ENCODE measurements at regions not wholly inside any gene's neighbourhood (a gene's known extent, or its start where the extent isn't known, plus 50 kb on each side); places are given as distances from the start of the nearest gene placed in this dataset.

DNA sequence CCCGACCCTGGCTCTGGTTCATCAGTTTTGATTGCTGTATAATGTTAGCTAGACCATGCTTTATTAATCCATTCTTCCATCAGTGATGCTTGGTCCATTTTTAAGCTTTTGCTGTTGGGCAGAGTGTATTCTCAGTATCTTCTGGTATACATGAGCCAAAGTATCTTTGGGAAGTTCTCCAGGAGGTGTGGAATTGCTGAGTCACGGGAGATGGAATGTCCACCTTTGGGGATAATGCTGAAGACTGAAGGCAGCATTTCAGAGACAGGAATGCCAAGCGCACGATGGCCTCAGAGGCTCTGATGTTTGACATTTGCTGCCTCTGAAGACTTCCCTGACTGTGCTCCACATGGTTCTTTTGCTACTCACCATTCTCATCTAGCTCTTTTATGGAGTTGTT, 266.3 kb upstream of the KAZN start:
- TF ChIP-seq, protein P1, sequence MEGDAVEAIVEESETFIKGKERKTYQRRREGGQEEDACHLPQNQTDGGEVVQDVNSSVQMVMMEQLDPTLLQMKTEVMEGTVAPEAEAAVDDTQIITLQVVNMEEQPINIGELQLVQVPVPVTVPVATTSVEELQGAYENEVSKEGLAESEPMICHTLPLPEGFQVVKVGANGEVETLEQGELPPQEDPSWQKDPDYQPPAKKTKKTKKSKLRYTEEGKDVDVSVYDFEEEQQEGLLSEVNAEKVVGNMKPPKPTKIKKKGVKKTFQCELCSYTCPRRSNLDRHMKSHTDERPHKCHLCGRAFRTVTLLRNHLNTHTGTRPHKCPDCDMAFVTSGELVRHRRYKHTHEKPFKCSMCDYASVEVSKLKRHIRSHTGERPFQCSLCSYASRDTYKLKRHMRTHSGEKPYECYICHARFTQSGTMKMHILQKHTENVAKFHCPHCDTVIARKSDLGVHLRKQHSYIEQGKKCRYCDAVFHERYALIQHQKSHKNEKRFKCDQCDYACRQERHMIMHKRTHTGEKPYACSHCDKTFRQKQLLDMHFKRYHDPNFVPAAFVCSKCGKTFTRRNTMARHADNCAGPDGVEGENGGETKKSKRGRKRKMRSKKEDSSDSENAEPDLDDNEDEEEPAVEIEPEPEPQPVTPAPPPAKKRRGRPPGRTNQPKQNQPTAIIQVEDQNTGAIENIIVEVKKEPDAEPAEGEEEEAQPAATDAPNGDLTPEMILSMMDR (IDR thresholded peaks at IDR 0.05; ENCODE audit: low read depth, low read length, poor library complexity, severe bottlenecking), result no peak
- no peak for TF ChIP-seq EZH2phosphoT487 (IDR thresholded peaks at IDR 0.05; ENCODE audit: borderline replicate concordance, low read length)

Data from DOHH2 (cell line).